GM18909 (cell line): ENCODE measurements at regions not wholly inside any gene's neighbourhood (a gene's known extent, or its start where the extent isn't known, plus 50 kb on each side); places are given as distances from the start of the nearest gene placed in this dataset.

ENCODE experiments used
- ATAC-seq: cut with Tn5 transposase; IDR thresholded peaks from one replicate; pipeline ENCODE4 v1.9.1; 2021; ENCODE audit warnings: mild to moderate bottlenecking; ENCODE audit not compliant: unreplicated experiment, poor library complexity

GRCh38 chr5:143481697-143482531, 78.4 kb upstream of the NR3C1 start:
- no peak for ATAC-seq

GRCh38 chr5:143480001-143480400, 76.5 kb upstream of the NR3C1 start:
- no peak for ATAC-seq

DNA sequence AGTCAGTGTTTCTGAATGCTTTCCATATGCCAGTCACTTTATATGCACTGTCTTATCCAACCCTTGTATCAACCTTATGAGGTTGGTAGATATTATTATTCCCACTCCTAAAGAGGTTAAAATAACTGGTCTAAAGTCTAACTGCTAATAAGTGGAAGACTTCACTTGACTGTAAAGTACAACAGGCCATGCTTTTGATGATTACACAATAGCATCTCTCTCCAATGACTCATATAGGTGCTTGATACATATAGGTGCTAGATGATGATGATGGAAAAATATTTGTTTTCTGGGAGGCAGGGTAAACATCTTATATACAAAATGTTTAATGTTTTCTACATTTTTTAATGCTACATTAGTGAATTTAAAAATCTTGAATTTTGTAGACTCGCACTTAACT, 75.9 kb upstream of the NR3C1 start:
- no peak for ATAC-seq

- no peak for ATAC-seq
These were observed 73.2 kb upstream of the NR3C1 start for GRCh38 chr5:143476601-143477211.

GRCh38 chr5:143474616-143475015, 71.1 kb upstream of the NR3C1 start:
- no peak for ATAC-seq

DNA sequence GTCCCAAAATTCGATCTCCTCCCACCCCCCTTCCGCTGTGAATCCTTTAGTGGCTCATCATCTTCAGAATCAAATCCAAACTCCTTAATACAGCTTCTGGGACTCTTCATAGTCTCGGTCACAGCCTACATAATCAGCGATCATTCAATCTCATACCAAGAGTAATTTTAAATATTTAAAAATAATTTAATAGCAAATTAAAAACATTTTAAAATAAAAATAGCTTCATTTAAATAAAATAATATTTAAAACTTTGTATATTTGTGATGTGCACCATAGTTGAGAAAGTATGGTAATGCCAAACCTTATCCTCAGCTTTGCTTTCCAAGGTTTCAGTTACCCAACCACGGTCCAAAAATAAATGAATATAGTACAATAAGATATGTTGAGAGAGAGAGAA, 70.0 kb upstream of the NR3C1 start:
- no peak for ATAC-seq

DNA sequence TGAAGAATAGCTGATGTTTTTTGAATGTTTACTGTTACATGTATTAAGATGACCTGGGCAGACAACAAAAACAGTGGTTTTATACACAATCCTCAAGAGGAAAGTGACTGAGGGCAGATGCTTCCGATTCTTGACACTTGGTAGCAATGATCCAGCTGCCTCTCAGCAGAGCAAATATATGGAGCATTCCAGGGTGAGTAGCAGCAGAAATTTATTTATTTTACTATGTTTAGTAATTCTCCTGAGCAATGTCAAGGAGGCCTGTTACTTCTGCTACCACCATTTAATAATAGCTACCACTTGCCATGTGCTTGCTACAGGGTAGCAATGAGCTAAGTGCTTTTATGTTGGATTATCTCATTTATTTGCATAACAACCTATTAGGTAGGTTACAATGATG, 69.1 kb upstream of the NR3C1 start:
- no peak for ATAC-seq

- ATAC-seq = no peak
These were observed 68.4 kb upstream of the NR3C1 start for GRCh38 chr5:143471666-143472464.

- ATAC-seq = no peak
These were observed 67.6 kb upstream of the NR3C1 start for GRCh38 chr5:143471041-143471509.

DNA sequence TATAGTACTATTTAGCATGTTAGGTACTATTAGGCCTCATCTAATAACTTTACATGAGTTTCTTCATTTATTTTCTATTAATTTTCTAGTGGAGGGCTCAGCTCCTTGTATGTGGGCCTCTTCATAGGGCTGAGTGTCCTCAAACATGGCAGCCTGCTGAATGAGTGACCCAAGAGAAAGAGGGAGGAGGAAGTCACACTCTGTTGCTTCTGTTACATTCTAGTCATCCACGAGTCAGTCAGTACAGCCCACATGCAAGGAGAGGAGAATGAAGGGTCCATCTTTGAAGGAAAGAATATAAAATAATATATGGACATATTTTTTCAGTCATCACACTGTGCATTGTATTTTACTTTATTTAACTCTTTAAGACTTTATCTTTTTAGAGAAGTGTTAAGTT, 66.6 kb upstream of the NR3C1 start:
- no peak for ATAC-seq

DNA sequence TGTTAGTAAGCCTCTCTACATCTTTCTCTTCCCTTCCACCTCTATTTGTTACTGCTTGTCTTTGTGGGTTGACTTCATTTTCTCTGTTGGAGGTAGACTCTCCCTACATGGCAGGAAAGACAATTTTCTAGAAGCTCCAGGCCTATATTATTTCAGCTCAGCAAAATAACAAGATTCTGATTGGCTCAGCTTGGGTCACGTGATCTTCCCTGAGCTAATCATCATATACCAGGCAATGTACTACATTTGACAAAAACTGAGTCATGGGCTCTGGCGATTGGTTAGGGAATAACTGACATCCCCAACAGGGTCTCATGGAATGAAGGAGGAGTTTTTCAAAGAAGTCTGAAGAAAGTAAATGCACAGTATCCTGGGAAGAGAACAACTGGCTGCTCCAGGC, 65.6 kb upstream of the NR3C1 start:
- ATAC-seq = no peak

DNA sequence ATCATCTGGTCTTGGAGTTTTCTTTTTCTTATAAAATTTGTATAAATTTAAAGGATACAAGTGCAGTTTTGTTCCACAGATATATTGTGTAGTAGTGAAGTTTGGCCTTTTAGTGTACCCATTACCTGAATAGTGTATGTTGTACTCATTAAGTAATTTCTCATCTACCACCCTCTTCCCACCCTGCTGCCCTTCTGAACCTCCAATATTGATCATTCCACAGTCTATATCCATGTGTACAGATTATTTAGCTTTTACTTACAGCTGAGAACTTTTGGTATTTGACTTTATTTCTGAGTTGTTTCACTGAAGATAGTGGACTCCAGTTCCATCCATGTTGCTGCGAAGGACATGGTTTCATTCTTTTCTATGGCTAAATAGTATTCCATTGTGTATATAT, 63.1 kb upstream of the NR3C1 start:
- no peak for ATAC-seq

DNA sequence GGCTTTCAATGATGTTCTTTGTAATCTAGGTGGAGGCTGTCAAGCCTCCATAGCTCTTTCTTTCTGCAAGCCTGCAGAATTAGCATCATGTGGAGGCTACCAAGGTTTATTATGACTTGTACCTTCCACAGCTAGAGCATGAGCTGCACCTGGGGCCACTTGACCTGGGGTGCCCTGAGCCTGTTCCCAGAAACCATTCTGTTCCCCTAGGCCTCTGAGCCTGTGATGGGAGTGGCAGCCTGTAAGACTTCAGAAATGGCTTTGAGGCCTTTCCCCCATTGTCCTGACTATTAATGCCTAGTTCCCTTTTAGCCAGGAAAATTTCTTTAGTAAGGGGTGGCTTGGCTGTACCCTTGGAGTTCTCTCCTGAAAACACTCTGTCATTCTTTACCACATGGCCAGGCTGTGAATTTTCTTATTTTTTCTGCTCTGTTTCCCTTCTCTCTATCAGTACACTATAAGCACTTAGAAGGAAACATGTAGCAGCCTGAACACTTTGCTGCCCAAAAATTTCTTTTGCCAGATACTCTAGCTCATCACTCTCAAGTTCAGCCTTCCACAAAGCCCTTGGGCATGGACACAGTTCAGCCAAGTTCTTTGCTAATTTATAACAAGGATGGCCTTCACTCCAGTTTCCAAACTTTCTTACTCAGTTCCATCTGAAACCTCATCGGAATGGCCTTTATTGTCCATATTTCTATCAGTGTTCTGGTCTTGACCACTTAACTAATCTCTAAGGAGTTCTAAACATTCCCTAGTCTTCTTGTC, 61.4 kb upstream of the NR3C1 start:
- ATAC-seq = no peak

DNA sequence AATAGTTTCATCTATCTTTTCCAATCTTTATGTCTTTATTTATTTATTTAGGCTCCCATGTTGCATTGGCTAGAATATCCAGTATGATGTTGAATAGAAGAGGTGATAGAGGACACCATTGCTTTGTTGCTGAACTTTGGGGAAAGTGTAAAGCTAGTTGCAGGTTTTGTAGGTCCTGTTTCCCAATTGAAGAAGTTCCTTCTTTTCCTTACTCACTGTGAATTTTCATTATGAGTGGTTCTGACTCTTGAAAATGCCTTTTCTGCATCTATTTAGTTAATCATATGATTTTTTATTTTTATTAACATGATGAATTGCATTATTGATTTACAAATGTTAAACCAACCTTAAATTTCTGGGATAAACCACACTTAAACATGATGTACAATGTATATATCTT, 58.9 kb upstream of the NR3C1 start:
- no peak for ATAC-seq

- no peak for ATAC-seq
These were observed 55.9 kb upstream of the NR3C1 start for GRCh38 chr5:143459433-143459832.

GRCh38 chr5:143456952-143457547, 53.6 kb upstream of the NR3C1 start:
- ATAC-seq = no peak

DNA sequence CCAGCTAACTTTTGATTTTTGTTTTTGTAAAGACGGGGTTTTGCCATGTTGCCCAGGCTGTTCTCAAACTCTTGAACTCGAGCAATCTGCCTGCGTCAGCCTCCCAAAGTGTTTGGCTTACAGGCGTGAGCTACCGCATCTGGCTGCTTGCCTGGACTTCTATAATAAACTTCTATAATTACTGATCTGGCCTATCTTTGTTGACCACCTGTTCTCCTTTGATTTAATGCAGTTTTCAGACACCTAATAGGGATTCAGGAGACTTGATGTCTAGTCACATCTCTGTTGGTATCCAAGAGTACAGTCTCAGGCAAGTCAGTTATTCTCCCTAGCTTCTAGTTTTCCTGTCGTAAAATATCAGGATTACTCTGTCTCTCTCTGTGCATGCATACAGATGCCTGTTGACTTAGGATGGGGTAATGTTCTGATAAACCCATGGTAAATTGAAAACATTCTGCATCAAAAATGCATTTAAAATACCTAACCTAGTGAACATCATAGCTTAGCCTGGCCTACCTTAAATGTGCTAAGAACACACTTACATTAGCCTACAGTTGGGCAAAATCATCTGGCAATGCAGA, 51.5 kb upstream of the NR3C1 start:
- no peak for ATAC-seq

GRCh38 chr5:143453720-143454119, 50.2 kb upstream of the NR3C1 start:
- ATAC-seq = no peak
